HL-60 (cell line): ENCODE measurements at regions not wholly inside any gene's neighbourhood (a gene's known extent, or its start where the extent isn't known, plus 50 kb on each side); places are given as distances from the start of the nearest gene placed in this dataset.

Experiments
- DNase-seq, 2 experiments: peaks; one replicate each; pipeline ENCODE4 v3.0.0-alpha.2; 2010 to 2020; ENCODE audit warnings: low read depth in 1 of 2, low spot score in 1 of 2
- H3K27ac ChIP-seq: fragments of 250-450 bp; sonication (Bioruptor Pico); replicated peaks from 2 replicates; pipeline ENCODE4 v1.5.1; 2020; ENCODE audit warnings: mild to moderate bottlenecking, moderate library complexity
- H3K27me3 ChIP-seq: fragments of 250-450 bp; sonication (Bioruptor Pico); 2 replicates; pipeline ENCODE4 v1.5.1; 2021; ENCODE audit warnings: mild to moderate bottlenecking, moderate library complexity; ENCODE audit not compliant: insufficient read depth, poor library complexity, severe bottlenecking
- H3K4me3 ChIP-seq: replicated peaks from 2 replicates; pipeline ENCODE4 v1.5.1; 2011; ENCODE audit warnings: mild to moderate bottlenecking, control low read depth, low read length; ENCODE audit not compliant: insufficient read depth
- CTCF ChIP-seq: IDR thresholded peaks from one replicate; pipeline ENCODE4 v1.5.1; 2011; ENCODE audit warnings: low read length, control low read depth, inconsistent platforms; ENCODE audit not compliant: insufficient read depth
- GABPA ChIP-seq: IDR thresholded peaks from 2 replicates; pipeline ENCODE4 v1.6.1; 2012; ENCODE audit warnings: low read depth
- POLR2AphosphoS5 ChIP-seq: IDR thresholded peaks from 2 replicates; pipeline ENCODE4 v1.6.1; 2012; ENCODE audit warnings: low read depth
- SPI1 ChIP-seq: IDR thresholded peaks from 2 replicates; pipeline ENCODE4 v1.6.1; 2012; ENCODE audit warnings: low read depth, mild to moderate bottlenecking, borderline replicate concordance
- TF ChIP-seq, protein P1 (sequence below): IDR thresholded peaks from 2 replicates; pipeline ENCODE4 v1.6.1; 2012; ENCODE audit warnings: low read depth; ENCODE audit not compliant: insufficient replicate concordance

DNA sequence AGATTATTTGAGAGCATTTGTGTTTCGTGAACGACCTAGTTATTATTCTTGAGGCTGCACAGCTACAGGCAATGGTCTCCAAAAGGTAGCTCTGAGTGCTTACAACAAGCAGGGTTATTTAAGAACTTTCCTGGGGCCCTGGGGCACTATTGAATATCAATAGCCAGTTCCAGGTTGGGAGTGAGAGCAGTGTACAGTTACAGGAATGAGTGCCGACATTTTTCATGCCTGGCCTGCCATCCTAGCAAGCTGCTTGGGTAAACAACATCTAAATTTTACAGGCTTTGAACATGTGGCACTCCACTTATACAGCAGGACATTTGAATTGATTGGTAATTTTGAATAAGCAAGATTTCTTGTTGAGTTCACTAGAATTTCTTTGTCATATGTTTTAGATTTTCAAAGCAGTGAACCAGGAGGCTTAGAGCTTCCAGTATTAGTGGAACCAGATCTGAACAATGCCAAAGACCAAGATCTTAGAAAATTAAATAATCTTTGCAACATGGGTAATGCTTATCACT, 171.9 kb upstream of the GDNF start:
- no peak overlapping the region for H3K27ac ChIP-seq
- H3K4me3 ChIP-seq = no peak overlapping the region
- DNase-seq = no peak
- no peaks in the 10 kb centered on the region for H3K27me3 ChIP-seq
- TF ChIP-seq POLR2AphosphoS5 = no peak
- TF ChIP-seq GABPA = no peak
- TF ChIP-seq CTCF = no peak
- TF ChIP-seq SPI1 = no peak
- TF ChIP-seq, protein P1, sequence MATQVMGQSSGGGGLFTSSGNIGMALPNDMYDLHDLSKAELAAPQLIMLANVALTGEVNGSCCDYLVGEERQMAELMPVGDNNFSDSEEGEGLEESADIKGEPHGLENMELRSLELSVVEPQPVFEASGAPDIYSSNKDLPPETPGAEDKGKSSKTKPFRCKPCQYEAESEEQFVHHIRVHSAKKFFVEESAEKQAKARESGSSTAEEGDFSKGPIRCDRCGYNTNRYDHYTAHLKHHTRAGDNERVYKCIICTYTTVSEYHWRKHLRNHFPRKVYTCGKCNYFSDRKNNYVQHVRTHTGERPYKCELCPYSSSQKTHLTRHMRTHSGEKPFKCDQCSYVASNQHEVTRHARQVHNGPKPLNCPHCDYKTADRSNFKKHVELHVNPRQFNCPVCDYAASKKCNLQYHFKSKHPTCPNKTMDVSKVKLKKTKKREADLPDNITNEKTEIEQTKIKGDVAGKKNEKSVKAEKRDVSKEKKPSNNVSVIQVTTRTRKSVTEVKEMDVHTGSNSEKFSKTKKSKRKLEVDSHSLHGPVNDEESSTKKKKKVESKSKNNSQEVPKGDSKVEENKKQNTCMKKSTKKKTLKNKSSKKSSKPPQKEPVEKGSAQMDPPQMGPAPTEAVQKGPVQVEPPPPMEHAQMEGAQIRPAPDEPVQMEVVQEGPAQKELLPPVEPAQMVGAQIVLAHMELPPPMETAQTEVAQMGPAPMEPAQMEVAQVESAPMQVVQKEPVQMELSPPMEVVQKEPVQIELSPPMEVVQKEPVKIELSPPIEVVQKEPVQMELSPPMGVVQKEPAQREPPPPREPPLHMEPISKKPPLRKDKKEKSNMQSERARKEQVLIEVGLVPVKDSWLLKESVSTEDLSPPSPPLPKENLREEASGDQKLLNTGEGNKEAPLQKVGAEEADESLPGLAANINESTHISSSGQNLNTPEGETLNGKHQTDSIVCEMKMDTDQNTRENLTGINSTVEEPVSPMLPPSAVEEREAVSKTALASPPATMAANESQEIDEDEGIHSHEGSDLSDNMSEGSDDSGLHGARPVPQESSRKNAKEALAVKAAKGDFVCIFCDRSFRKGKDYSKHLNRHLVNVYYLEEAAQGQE = no peak

DNA sequence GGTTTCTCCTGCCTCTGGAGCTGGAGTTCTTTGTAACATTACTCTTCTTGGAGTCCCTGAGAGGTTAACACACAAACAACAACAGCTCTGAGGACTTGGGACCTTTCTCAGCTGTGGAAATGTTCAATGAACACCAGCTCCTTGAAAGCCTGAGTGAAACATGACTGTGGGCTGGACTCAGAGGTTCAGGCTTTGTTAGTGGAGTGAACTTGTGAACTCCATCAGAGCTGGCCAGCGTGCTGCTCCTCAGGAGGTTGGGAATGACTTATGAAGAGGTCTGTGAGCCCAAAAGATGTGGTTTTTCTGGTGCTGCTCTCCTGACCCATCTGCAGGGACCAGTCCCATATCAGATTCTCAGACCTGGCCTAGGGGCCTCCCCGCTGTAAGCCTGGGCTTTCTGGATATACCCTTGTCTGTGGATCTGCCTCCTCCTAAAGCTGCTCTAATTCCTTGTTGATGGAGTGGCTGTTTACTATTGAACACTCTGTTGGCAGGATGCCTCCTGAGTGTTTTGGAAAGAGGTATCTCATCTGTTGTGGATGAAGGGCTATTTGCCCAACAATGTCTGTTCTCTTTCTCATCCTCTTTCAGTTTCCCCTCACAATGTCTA, 170.0 kb upstream of the GDNF start:
- no peaks in the 10 kb centered on the region for H3K27me3 ChIP-seq
- no peak for TF ChIP-seq GABPA
- no peak for TF ChIP-seq SPI1
- no peak overlapping the region for H3K27ac ChIP-seq
- DNase-seq = no peak
- H3K4me3 ChIP-seq = no peak overlapping the region

- H3K27me3 ChIP-seq = no peaks in the 10 kb centered on the region
- H3K4me3 ChIP-seq = no peak overlapping the region
- H3K27ac ChIP-seq = no peak overlapping the region
- TF ChIP-seq, protein P1 = no peak
- TF ChIP-seq SPI1 (no peak), POLR2AphosphoS5 (no peak), GABPA (no peak), CTCF (no peak)
- no peak for DNase-seq
Observed at GRCh38 chr5:38008198-38008597, 168.4 kb upstream of the GDNF start.

DNA sequence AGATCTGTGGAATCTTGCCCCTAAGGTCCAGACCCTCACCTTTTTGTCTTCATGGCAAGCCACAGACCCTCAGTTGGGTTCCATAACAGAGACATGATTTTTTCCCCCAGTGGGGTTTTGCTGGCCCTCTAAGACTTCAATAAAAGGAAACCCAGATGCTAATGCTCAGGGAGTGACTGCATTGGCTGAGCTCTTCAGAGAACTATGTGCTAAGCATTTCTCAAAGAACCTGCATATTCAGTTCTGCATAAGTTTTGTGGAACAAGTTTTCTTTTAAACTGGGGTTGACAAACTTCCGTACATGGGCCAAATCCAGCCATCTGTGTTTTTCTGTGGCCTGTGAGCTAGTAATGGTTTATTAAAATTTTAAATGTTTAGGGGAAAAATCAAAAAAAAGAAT, 159.8 kb upstream of the GDNF start:
- no peak for DNase-seq
- Histone ChIP-seq H3K4me3 (no peak overlapping the region), H3K27ac (no peak overlapping the region), H3K27me3 (no peaks in the 10 kb centered on the region)
- TF ChIP-seq GABPA = no peak
- TF ChIP-seq SPI1 = no peak
- TF ChIP-seq CTCF = no peak
- TF ChIP-seq, protein P1 = no peak
- TF ChIP-seq POLR2AphosphoS5 = no peak
